HUES6 (cell line): ENCODE measurements at regions not wholly inside any gene's neighbourhood (a gene's known extent, or its start where the extent isn't known, plus 50 kb on each side); places are given as distances from the start of the nearest gene placed in this dataset.

Source experiments
- H3K27ac ChIP-seq: 2 replicates; pipeline ENCODE4 v1.7.0; 2013; ENCODE audit warnings: low read depth, mild to moderate bottlenecking, low read length, inconsistent platforms
- H3K27me3 ChIP-seq: 2 replicates; pipeline ENCODE4 v1.6.1; 2013; ENCODE audit warnings: low read length; ENCODE audit not compliant: control insufficient read depth, insufficient read depth
- H3K36me3 ChIP-seq: 2 replicates; pipeline ENCODE4 v1.6.1; 2013; ENCODE audit warnings: low read length; ENCODE audit not compliant: control insufficient read depth, insufficient read depth
- H3K4me1 ChIP-seq: 2 replicates; pipeline ENCODE4 v1.6.1; 2013; ENCODE audit warnings: low read length; ENCODE audit not compliant: control insufficient read depth, insufficient read depth
- H3K4me3 ChIP-seq: 2 replicates; pipeline ENCODE4 v1.5.1; 2013; ENCODE audit warnings: low read depth, low read length
- H3K9ac ChIP-seq: one replicate; pipeline ENCODE4 v1.6.1; 2013; ENCODE audit warnings: mild to moderate bottlenecking, low read length
- H3K9me3 ChIP-seq: 2 replicates; pipeline ENCODE4 v1.6.1; 2013; ENCODE audit warnings: low read depth, low read length; ENCODE audit not compliant: control insufficient read depth, insufficient read depth

DNA sequence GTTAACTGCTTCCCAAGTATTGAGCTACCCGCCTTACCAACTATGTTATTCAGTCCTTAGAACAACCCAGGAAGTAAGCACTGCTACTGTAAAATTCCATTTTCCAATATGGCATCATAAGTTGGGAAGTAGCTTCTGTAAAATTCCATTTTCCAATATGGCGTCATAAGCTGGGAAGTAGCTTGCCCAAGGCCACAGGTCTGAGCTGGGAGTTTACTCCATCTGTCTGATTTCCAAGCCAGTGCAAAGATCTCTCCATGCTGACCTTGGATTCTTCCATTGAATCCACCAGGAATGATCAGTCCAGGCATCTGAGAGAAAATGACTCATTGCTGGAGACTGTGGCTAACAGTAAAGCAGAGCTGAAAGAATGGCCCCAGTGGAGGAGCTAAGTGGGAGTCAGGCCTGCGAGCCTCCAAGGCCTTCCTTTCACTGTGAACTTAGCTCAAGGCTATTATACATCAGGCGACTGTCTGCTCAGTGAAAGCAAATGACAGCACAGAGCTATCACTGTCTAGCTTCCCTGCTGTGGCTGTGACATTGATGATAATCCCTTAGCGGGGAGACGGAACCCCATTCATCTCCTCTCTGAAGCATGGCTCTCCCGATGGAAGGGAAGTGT lies 430.4 kb downstream of the HAPSTR1 start:
- H3K4me3 ChIP-seq: no peak overlapping the region
- no peaks in the 10 kb centered on the region for H3K27me3 ChIP-seq
- H3K9me3 ChIP-seq: no peaks in the 10 kb centered on the region
- no peak overlapping the region; the same call in 1 of the 2 replicates for H3K27ac ChIP-seq
- peaks cover 24% of the 10 kb centered on the region for H3K4me1 ChIP-seq
- H3K9ac ChIP-seq: no peak overlapping the region
- no peaks in the 10 kb centered on the region for H3K36me3 ChIP-seq

DNA sequence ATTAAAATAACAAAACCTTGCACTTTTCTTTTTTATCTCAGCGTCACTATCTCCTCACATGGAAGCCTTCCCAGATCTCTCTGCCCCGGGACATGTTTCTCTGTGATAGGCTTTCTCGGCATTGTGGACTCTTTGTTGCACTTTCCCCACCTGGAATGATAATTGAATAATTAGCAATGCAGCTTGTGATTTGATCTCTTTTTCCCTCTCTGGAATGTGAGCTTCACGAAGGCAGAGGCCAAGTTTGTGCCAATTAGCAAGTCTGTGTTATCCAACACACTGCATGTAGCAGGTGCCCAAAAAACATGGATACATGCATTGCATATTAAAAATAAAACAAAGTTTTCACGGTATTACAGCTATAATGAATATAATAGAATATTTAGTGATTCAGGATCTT lies 431.2 kb downstream of the HAPSTR1 start:
- no peak overlapping the region for H3K9ac ChIP-seq
- H3K9me3 ChIP-seq: no peaks in the 10 kb centered on the region
- no peak overlapping the region; the same call in 1 of the 2 replicates for H3K27ac ChIP-seq

DNA sequence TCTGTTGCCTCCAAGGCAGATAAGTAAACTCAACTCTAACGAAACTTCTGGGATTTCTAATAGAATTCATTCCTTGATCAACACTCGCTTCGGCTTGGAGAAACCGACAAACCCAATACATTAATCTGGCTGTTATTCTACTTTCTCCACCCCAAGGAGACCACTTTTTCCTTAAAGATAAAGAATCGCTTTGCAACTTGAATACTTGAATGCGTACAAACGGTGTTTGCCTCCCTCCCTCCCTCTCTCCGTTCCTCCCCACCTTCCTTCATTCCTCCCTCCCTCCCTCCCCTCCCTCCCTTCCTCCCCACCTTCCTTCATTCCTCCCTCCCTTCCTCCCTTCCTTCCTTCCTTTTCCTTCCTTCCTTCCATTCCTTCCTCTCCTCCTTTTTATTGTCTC lies 432.6 kb downstream of the HAPSTR1 start:
- no peaks in the 10 kb centered on the region for H3K27me3 ChIP-seq
- no peak overlapping the region for H3K9ac ChIP-seq
- no peak overlapping the region for H3K27ac ChIP-seq
- H3K36me3 ChIP-seq: no peaks in the 10 kb centered on the region
- H3K4me3 ChIP-seq: no peak overlapping the region
- no peaks in the 10 kb centered on the region for H3K9me3 ChIP-seq
- H3K4me1 ChIP-seq: peaks cover 43% of the 10 kb centered on the region

More for the DNA sequence above, 431.2 kb downstream of the HAPSTR1 start:
- no peaks in the 10 kb centered on the region for H3K36me3 ChIP-seq
- H3K4me3 ChIP-seq: no peak overlapping the region
- peaks cover 31% of the 10 kb centered on the region for H3K4me1 ChIP-seq
- no peaks in the 10 kb centered on the region for H3K27me3 ChIP-seq

DNA sequence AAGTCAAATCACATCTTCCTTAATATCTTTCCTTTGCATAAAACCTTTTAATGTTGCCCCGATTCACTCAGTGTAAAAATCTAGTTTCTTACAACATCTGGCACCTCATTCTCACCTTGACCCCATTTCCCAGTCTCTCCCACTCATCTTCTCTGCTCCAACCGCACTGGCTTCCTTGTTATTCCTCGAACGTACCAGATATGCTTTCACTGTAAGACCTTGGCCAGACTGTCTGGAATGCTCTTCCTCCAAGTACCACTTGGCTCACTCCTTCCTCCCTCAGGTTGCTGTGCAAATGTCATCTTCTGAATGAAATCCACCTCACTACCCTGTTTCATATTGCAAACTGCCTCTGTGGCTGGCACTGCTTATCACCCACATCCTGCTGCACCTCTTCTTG lies 433.6 kb downstream of the HAPSTR1 start:
- no peak overlapping the region for H3K27ac ChIP-seq
- no peak overlapping the region for H3K9ac ChIP-seq
- peaks cover 43% of the 10 kb centered on the region for H3K4me1 ChIP-seq
- H3K36me3 ChIP-seq: no peaks in the 10 kb centered on the region
- H3K4me3 ChIP-seq: no peak overlapping the region
- H3K9me3 ChIP-seq: no peaks in the 10 kb centered on the region
- no peaks in the 10 kb centered on the region for H3K27me3 ChIP-seq

DNA sequence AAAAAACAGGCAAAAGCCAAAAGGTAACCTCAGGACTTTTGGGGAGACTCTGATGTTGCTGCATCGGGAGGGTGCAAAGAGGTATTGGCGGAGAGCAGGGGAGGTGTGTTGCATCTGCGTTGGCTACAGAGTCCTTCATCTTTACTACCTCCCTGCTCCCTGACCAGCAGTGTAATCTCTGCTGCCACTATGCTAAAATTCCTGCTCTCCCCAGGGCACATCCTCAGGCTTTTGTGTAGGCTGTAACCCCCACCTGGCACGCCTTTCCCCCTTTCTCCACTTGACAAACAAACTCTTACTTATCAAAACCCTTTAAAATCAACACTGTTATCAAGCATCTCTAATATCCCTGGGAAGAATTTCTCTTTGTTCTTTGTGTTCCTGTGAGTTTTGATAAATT lies 435.3 kb downstream of the HAPSTR1 start:
- Histone ChIP-seq H3K36me3 (no peaks in the 10 kb centered on the region), H3K9ac (no peak overlapping the region), H3K4me1 (peaks cover 41% of the 10 kb centered on the region), H3K27ac (no peak overlapping the region), H3K27me3 (no peaks in the 10 kb centered on the region), H3K9me3 (no peaks in the 10 kb centered on the region), H3K4me3 (no peak overlapping the region)

DNA sequence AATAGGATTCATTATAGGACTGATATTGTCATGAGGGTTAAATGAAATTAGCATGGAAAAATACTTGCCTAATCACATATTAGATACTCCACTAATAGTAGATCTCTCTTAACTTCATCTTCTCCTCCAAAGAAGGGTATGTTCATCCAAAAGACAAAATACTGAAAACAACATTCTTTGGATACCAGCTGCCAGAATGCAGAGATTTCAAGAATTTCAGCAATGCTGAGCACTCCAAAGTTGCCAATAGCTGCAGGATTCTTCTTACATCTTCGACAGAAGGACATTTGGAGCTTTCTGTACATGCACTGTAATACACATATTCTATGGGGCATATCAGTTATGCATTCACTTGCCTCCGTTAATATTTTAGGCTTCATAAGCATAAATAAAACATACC lies 436.5 kb downstream of the HAPSTR1 start:
- Histone ChIP-seq H3K4me3 (no peak overlapping the region), H3K27me3 (no peaks in the 10 kb centered on the region), H3K27ac (peak overlapping the region; percentile 20; the same call in 1 of the 2 replicates), H3K9me3 (peaks cover 4% of the 10 kb centered on the region), H3K4me1 (peaks cover 29% of the 10 kb centered on the region), H3K9ac (no peak overlapping the region), H3K36me3 (no peaks in the 10 kb centered on the region)

DNA sequence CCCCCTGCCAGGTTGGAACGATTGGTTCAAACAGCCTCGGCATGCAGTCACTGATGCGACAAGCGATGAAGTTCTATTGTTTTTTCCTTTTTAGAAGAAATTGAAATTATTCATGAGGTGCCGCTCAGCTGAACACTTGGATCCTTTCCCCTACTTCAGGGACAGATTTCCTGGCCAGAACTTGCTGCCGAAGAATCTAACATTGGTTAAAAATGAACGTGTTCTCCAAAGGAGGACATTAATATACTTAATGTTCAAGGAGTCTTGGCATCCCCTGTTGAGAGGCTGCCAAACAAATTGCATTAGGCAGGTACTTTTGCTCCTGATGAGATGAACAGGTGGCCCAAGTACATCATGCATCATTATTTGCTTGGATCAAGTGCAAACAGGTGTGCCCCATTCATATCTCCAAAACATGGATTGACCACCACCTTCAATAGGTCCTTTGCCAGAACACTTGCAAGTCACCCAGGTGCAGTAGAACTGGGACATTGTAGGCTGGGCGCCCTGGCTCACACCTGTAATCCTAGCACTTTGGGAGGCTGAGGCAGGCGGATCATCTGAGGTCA lies 437.2 kb downstream of the HAPSTR1 start:
- H3K9ac ChIP-seq: no peak overlapping the region
- peaks cover 4% of the 10 kb centered on the region for H3K9me3 ChIP-seq
- H3K27me3 ChIP-seq: no peaks in the 10 kb centered on the region
- H3K27ac ChIP-seq: peak overlapping the region; percentile 20; the same call in 1 of the 2 replicates
- H3K4me1 ChIP-seq: peaks cover 28% of the 10 kb centered on the region
- no peaks in the 10 kb centered on the region for H3K36me3 ChIP-seq
- H3K4me3 ChIP-seq: no peak overlapping the region

DNA sequence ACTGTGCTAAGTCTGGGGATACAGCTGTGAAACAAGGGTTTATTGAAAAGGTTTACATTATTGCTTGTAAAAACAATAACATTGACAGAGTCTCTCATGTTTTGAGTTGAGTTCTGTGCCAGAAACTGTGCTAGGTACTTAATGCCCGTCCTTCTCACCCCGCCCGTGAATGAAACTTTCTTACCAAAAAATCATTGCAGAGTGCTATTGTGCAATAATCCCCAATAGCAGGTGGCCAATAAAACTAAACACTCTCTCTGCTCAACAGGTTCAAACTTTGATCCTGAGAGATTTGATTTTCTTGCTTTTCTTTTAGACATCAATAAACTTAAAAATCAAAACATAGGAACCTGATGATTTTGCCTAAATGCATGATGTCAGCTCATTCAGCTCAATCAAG lies 441.6 kb downstream of the HAPSTR1 start:
- Histone ChIP-seq H3K27ac (no peak overlapping the region), H3K9ac (no peak overlapping the region), H3K27me3 (no peaks in the 10 kb centered on the region)

DNA sequence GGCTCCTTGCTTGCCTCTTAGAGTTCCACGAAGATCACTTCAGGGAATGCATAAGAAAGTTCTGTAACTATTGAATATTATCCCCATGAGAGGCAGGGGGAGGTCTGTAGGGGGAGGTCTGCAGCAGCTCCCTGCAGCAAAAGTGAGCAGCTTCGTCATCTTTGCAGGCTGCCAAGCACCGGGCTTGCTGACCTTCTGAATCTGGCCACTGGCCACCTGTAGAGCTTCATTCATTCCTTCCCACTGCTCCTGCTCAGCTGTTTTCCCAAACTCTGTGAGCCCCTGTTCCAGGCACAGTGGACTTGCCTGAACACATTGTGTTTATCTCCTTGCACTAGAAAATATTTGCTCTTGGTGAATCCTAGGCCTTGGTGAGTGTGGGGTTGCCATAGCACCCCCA lies 443.3 kb downstream of the HAPSTR1 start:
- H3K36me3 ChIP-seq: no peaks in the 10 kb centered on the region
- H3K27me3 ChIP-seq: no peaks in the 10 kb centered on the region

More for the DNA sequence above, 441.6 kb downstream of the HAPSTR1 start:
- Histone ChIP-seq H3K36me3 (no peaks in the 10 kb centered on the region), H3K9me3 (peaks cover 4% of the 10 kb centered on the region), H3K4me3 (no peak overlapping the region), H3K4me1 (peaks cover 15% of the 10 kb centered on the region)

DNA sequence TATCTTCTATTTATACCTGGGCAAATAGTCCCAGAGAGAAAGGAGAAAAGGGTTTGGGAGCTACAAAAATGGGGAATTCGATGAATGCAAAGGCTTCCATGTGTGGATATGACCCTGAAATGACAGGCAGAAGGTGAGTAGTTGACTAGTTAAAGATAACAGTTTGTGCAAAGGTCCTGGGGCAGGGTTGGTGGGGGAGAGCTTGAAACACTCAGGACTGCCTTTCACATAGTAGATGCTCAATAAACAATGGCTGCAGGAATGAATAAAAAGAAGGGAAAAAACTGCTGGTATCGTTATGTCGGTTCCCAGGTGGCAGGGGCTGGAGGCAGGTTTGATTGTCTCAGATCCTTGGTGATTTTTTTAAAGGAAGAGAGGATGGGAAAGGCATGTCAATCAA lies 445.5 kb downstream of the HAPSTR1 start:
- Histone ChIP-seq H3K9ac (no peak overlapping the region), H3K36me3 (no peaks in the 10 kb centered on the region), H3K4me3 (no peak overlapping the region), H3K4me1 (peaks cover 7% of the 10 kb centered on the region; the same call in 1 of the 2 replicates), H3K9me3 (peaks cover 18% of the 10 kb centered on the region), H3K27me3 (no peaks in the 10 kb centered on the region), H3K27ac (no peak overlapping the region)

More for the DNA sequence above, 443.3 kb downstream of the HAPSTR1 start:
- Histone ChIP-seq H3K9ac (no peak overlapping the region), H3K27ac (no peak overlapping the region), H3K9me3 (peaks cover 16% of the 10 kb centered on the region), H3K4me1 (peaks cover 7% of the 10 kb centered on the region; the same call in 1 of the 2 replicates), H3K4me3 (no peak overlapping the region)

DNA sequence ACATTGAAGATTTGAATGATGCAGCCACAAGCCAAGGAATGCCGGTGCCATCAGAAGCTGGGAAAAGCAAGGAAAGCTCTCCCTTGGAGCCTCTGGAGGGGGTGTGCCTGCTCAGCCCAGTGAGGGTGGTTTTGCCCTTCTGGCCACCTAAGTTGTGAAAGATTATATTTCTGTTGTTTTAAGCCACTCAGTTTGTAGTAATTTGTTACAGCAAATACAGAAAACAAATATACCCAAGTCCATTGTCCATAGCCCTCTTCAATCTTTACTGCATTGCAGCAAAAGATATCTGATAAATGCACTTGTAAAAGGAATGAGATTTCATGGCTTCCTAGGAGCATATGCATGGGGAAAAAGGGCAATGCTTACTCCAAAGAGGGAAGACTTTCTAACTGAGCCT lies 447.9 kb downstream of the HAPSTR1 start:
- no peaks in the 10 kb centered on the region for H3K27me3 ChIP-seq
- no peak overlapping the region for H3K9ac ChIP-seq
- H3K4me1 ChIP-seq: peaks cover 7% of the 10 kb centered on the region; the same call in 1 of the 2 replicates
- H3K9me3 ChIP-seq: peaks cover 14% of the 10 kb centered on the region
- no peaks in the 10 kb centered on the region for H3K36me3 ChIP-seq
- no peak overlapping the region for H3K27ac ChIP-seq
- H3K4me3 ChIP-seq: no peak overlapping the region
